Kidney (tissue), 13 donors: ENCODE measurements at regions not wholly inside any gene's neighbourhood (a gene's known extent, or its start where the extent isn't known, plus 50 kb on each side); places are given as distances from the start of the nearest gene placed in this dataset.

Source experiments
- DNase-seq, 5 donors: peaks; one replicate each; pipeline ENCODE4 v3.0.0-alpha.2; 2013 to 2020
- FAIRE-seq: peaks from 2 replicates; lab custom pipeline; 2012; peaks lifted over from hg19 to GRCh38; lab: Jason Lieb, UNC
- H3K27ac ChIP-seq, 2 donors: one replicate each; pipeline ENCODE4 v1.7.0; 2013; ENCODE audit warnings: low read depth in 2 of 2, low read length in 2 of 2, inconsistent platforms in 1 of 2
- H3K27me3 ChIP-seq: one replicate; pipeline ENCODE4 v1.7.1; 2013; ENCODE audit warnings: low read length, inconsistent platforms; ENCODE audit not compliant: control insufficient read depth, insufficient read depth
- H3K36me3 ChIP-seq, 3 donors: one replicate each; pipeline versions ENCODE4 v1.7.0 to v1.7.1; 2013; ENCODE audit warnings: low read length in 3 of 3, control low read depth in 1 of 3, inconsistent platforms in 1 of 3; ENCODE audit not compliant: insufficient read depth in 3 of 3, control insufficient read depth in 2 of 3
- H3K4me1 ChIP-seq, 3 donors: one replicate each; pipeline versions ENCODE4 v1.7.0 to v1.7.1; 2013; ENCODE audit warnings: low read length in 3 of 3, inconsistent platforms in 1 of 3, low read depth in 1 of 3; ENCODE audit not compliant: control insufficient read depth in 2 of 3, insufficient read depth in 2 of 3
- H3K4me3 ChIP-seq, 3 donors: one replicate each; pipeline versions ENCODE4 v1.7.0 to v1.8.1; 2013; ENCODE audit warnings: low read length in 3 of 3, control low read depth in 1 of 3, inconsistent platforms in 1 of 3
- H3K9ac ChIP-seq, 3 donors: one replicate each; pipeline versions ENCODE4 v1.7.0 to v1.7.1; 2013; ENCODE audit warnings: low read length in 3 of 3, control low read depth in 1 of 3, inconsistent platforms in 1 of 3
- H3K9me3 ChIP-seq, 3 donors: one replicate each; pipeline versions ENCODE4 v1.7.0 to v1.7.1; 2013; ENCODE audit warnings: low read length in 3 of 3, control low read depth in 1 of 3, inconsistent platforms in 1 of 3; ENCODE audit not compliant: control insufficient read depth in 2 of 3, insufficient read depth in 1 of 3
- CTCF ChIP-seq: IDR thresholded peaks from 3 replicates; pipeline ENCODE4 v1.5.1; 2012; ENCODE audit warnings: mild to moderate bottlenecking, moderate library complexity, borderline replicate concordance; ENCODE audit not compliant: insufficient read depth; ENCODE audit errors: extremely low read depth
- intact Hi-C: fragments of 100-400 bp; cut with DNase I; formaldehyde crosslinking; loops from one replicate; pipeline ENCODE4 v1.11.1; 2022
- donor health status: control.
- donor health status: control.
- donor health status: control.
- donor health status: control.
- donor health status: control.
- donor health status: DM: yes; HTN: yes; CAD: no.
- donor health status: Normal renal cell carcinoma (clear cell type).

GRCh38 chr15:62895905-62896316, 146.6 kb upstream of the TPM1 start:
- no peaks in the 10 kb centered on the region for H3K36me3 ChIP-seq
- intact Hi-C loops = no loop called here
- no peaks in the 10 kb centered on the region for H3K9me3 ChIP-seq
- DNase-seq (peak in 2 of 5 donors; percentile 46 to 70), FAIRE-seq (no peak)
- TF ChIP-seq CTCF = no peak
- no peaks in the 10 kb centered on the region for H3K27me3 ChIP-seq
- H3K27ac ChIP-seq = peak overlapping the region; percentile 41 to 51
- no peak overlapping the region for H3K9ac ChIP-seq
- H3K4me3 ChIP-seq = no peak overlapping the region
- H3K4me1 ChIP-seq = peaks cover 3 to 10% (median 3%) of the 10 kb centered on the region in 3 donors

- Histone ChIP-seq H3K27ac (peak overlapping the region; percentile 41 to 51), H3K9me3 (no peaks in the 10 kb centered on the region), H3K4me1 (peaks cover 3 to 10% (median 3%) of the 10 kb centered on the region in 3 donors), H3K4me3 (no peak overlapping the region), H3K27me3 (no peaks in the 10 kb centered on the region), H3K36me3 (no peaks in the 10 kb centered on the region), H3K9ac (no peak overlapping the region)
- intact Hi-C loops = no loop called here
- FAIRE-seq (no peak), DNase-seq (peak in 2 of 5 donors; percentile 49 to 63)
- TF ChIP-seq CTCF = no peak
Measured at GRCh38 chr15:62896380-62896866, 146.1 kb upstream of the TPM1 start.

GRCh38 chr15:62896969-62897486, 145.5 kb upstream of the TPM1 start:
- H3K9me3 ChIP-seq = no peaks in the 10 kb centered on the region

More at GRCh38 chr15:62896969-62897486, 145.5 kb upstream of the TPM1 start:
- intact Hi-C loops = no loop called here
- Histone ChIP-seq H3K27me3 (no peaks in the 10 kb centered on the region), H3K27ac (peak overlapping the region; percentile 13 to 51), H3K36me3 (no peaks in the 10 kb centered on the region), H3K4me1 (peaks cover 3 to 10% (median 3%) of the 10 kb centered on the region in 3 donors), H3K9ac (peak overlapping the region in 1 of 3 donors; percentile 22), H3K4me3 (no peak overlapping the region)
- FAIRE-seq (no peak), DNase-seq (peak; percentile 69 to 96 (median 74))
- TF ChIP-seq CTCF = no peak
